GM18508 (cell line): ENCODE measurements at regions not wholly inside any gene's neighbourhood (a gene's known extent, or its start where the extent isn't known, plus 50 kb on each side); places are given as distances from the start of the nearest gene placed in this dataset.
"Not testable (repeated sequence)": the region's sequence is repeated elsewhere in the genome, so short reads cannot be mapped to it uniquely, and the experiment has no call there.

Experiments used
- ATAC-seq: cut with Tn5 transposase; IDR thresholded peaks from one replicate; pipeline ENCODE4 v1.9.1; 2021; ENCODE audit warnings: moderate number of reproducible peaks; ENCODE audit not compliant: insufficient read depth, unreplicated experiment

- ATAC-seq = not testable (repeated sequence)
These were observed 72.4 kb downstream of the HNRNPD start for GRCh38 chr4:82301390-82301789.

- ATAC-seq = peak; percentile 93
These were observed 80.5 kb downstream of the HNRNPD start for GRCh38 chr4:82293304-82293703.

GRCh38 chr4:82287720-82288119 lies 86.1 kb downstream of the HNRNPD start:
- no peak for ATAC-seq

GRCh38 chr4:82284858-82285805 lies 88.7 kb downstream of the HNRNPD start:
- ATAC-seq = peak; percentile 100

- no peak for ATAC-seq
These were observed 89.3 kb downstream of the HNRNPD start for GRCh38 chr4:82284475-82284857.

- no peak for ATAC-seq
These were observed 90.9 kb downstream of the HNRNPD start for GRCh38 chr4:82282875-82283274.

GRCh38 chr4:82279550-82279949 lies 94.2 kb downstream of the HNRNPD start:
- ATAC-seq = not testable (repeated sequence)

- ATAC-seq = no peak
These were observed 97.5 kb downstream of the HNRNPD start for GRCh38 chr4:82276332-82276640.

GRCh38 chr4:82275431-82276331 lies 98.1 kb downstream of the HNRNPD start:
- no peak for ATAC-seq

GRCh38 chr4:82274700-82275099 lies 99.1 kb downstream of the HNRNPD start:
- ATAC-seq = not testable (repeated sequence)

GRCh38 chr4:82272523-82272922 lies 101.3 kb downstream of the HNRNPD start:
- not testable (repeated sequence) for ATAC-seq

GRCh38 chr4:82271915-82272480 lies 101.8 kb downstream of the HNRNPD start:
- ATAC-seq = not testable (repeated sequence)

- no peak for ATAC-seq
These were observed 105.0 kb downstream of the HNRNPD start for GRCh38 chr4:82268826-82269193.

GRCh38 chr4:82268050-82268825 lies 105.6 kb downstream of the HNRNPD start:
- no peak for ATAC-seq

- ATAC-seq = no peak
These were observed 106.3 kb downstream of the HNRNPD start for GRCh38 chr4:82267506-82267905.

GRCh38 chr4:82266345-82266744 lies 107.4 kb downstream of the HNRNPD start:
- ATAC-seq = no peak

GRCh38 chr4:82261084-82261483 lies 112.7 kb downstream of the HNRNPD start:
- no peak for ATAC-seq

- ATAC-seq = no peak
These were observed 113.2 kb downstream of the HNRNPD start for GRCh38 chr4:82260632-82261031.

- no peak for ATAC-seq
These were observed 117.1 kb downstream of the HNRNPD start for GRCh38 chr4:82256718-82257117.

- no peak for ATAC-seq
These were observed 118.1 kb downstream of the HNRNPD start for GRCh38 chr4:82255657-82256056.
